ENCODE measurements at regions not wholly inside any gene's neighbourhood (a gene's known extent, or its start where the extent isn't known, plus 50 kb on each side); places are given as distances from the start of the nearest gene placed in this dataset.

DNA sequence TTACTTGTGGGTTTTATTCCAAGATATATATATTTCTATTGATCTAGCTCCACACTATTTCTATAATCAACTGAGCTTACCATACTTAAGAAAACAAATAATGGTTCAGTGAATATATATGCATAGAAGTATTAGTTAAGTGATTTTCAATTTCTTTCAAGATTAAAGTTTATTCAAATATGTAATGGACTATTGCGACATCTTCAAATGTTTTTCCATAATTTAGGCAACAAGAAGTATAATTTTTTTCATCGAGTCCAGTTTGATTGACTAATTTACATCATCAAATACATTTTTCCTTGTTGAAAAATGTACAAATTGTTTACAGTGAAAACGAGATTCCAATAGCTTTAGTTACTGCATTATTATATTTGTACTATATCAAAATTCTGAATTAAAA lies 528.6 kb downstream of the PTPRC start:
- Histone ChIP-seq H3K36me3 (ENCODE audit: control insufficient read depth, insufficient read depth, low read length) (no peaks in the 10 kb centered on the region), H3K4me3 (ENCODE audit: low read depth in 2 of 2, low read length in 2 of 2) (no peak overlapping the region), H3K27me3 (ENCODE audit: control insufficient read depth, insufficient read depth, low read length) (no peaks in the 10 kb centered on the region), H3K9me3 (ENCODE audit: control insufficient read depth, insufficient read depth, low read depth, low read length) (no peaks in the 10 kb centered on the region), H3K4me1 (ENCODE audit: control insufficient read depth, insufficient read depth, low read length) (no peaks in the 10 kb centered on the region), H3K27ac (ENCODE audit: low read length) (no peak overlapping the region)
- ChIA-PET CTCF (no interaction called here), POLR2A (no interaction called here)
- DNase-seq (ENCODE audit: low read depth, low spot score) (no peak), ATAC-seq (no peak)
- BruUV-seq (replicated peaks) = no TSS peak
- in situ Hi-C loops (cut with HindIII; ENCODE audit: low pct_unique_long_range_greater_than_20kb, low sequenced_read_pairs) (no loop called here), intact Hi-C loops (cut with micrococcal nuclease; ENCODE audit: unreplicated experiment) (no loop called here)
- TF ChIP-seq, protein P1, sequence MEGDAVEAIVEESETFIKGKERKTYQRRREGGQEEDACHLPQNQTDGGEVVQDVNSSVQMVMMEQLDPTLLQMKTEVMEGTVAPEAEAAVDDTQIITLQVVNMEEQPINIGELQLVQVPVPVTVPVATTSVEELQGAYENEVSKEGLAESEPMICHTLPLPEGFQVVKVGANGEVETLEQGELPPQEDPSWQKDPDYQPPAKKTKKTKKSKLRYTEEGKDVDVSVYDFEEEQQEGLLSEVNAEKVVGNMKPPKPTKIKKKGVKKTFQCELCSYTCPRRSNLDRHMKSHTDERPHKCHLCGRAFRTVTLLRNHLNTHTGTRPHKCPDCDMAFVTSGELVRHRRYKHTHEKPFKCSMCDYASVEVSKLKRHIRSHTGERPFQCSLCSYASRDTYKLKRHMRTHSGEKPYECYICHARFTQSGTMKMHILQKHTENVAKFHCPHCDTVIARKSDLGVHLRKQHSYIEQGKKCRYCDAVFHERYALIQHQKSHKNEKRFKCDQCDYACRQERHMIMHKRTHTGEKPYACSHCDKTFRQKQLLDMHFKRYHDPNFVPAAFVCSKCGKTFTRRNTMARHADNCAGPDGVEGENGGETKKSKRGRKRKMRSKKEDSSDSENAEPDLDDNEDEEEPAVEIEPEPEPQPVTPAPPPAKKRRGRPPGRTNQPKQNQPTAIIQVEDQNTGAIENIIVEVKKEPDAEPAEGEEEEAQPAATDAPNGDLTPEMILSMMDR (IDR thresholded peaks at IDR 0.05) = no peak
- TF ChIP-seq SIN3A (IDR thresholded peaks at IDR 0.05; ENCODE audit: borderline replicate concordance, insufficient read depth, low read depth, low read length) = no peak
- no peak for TF ChIP-seq TCF7L2 (IDR thresholded peaks at IDR 0.05; ENCODE audit: low read depth, low read length)
- no peak for TF ChIP-seq POLR2AphosphoS5 (IDR thresholded peaks at IDR 0.05; ENCODE audit: low read depth, low read length)
- TF ChIP-seq, protein P2, sequence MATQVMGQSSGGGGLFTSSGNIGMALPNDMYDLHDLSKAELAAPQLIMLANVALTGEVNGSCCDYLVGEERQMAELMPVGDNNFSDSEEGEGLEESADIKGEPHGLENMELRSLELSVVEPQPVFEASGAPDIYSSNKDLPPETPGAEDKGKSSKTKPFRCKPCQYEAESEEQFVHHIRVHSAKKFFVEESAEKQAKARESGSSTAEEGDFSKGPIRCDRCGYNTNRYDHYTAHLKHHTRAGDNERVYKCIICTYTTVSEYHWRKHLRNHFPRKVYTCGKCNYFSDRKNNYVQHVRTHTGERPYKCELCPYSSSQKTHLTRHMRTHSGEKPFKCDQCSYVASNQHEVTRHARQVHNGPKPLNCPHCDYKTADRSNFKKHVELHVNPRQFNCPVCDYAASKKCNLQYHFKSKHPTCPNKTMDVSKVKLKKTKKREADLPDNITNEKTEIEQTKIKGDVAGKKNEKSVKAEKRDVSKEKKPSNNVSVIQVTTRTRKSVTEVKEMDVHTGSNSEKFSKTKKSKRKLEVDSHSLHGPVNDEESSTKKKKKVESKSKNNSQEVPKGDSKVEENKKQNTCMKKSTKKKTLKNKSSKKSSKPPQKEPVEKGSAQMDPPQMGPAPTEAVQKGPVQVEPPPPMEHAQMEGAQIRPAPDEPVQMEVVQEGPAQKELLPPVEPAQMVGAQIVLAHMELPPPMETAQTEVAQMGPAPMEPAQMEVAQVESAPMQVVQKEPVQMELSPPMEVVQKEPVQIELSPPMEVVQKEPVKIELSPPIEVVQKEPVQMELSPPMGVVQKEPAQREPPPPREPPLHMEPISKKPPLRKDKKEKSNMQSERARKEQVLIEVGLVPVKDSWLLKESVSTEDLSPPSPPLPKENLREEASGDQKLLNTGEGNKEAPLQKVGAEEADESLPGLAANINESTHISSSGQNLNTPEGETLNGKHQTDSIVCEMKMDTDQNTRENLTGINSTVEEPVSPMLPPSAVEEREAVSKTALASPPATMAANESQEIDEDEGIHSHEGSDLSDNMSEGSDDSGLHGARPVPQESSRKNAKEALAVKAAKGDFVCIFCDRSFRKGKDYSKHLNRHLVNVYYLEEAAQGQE (IDR thresholded peaks at IDR 0.05; ENCODE audit: insufficient read depth in 1 of 2, low read depth in 2 of 2, low read length in 1 of 2) = no peak

DNA sequence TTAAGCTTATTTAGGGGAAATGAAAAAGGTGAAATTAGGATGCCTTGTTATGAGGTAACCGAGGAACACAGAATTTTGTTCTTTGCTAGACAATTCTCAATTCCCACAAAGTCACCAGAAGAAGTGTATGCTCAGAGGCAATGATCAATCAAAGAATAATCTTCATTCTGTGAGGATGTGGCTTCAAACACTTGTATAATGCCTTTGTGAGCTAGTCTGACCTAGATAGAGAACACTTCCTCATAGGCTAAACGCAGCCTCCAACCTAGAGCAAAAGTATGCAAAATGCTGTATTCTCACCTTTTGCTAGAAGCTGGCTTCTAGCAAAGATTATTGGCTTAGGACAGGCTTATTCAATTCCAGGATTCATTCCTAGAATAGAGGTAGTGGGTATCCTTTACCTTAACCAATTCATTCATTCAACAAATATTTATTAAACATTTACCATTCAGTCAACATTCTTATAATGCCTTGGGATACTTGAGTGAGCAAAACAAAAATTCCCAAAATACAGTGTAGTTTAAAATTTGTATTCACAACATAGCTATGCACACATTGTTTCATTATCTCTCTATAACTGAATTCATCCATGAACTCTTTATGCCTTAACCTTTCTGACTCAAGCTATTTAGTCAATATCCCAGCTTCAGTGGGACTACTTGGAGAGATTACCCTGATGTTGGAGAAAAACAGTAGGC lies 530.2 kb downstream of the PTPRC start:
- intact Hi-C loops (cut with micrococcal nuclease; ENCODE audit: unreplicated experiment) (no loop called here), in situ Hi-C loops (cut with HindIII; ENCODE audit: low pct_unique_long_range_greater_than_20kb, low sequenced_read_pairs) (no loop called here)
- no peak for ATAC-seq
- ChIA-PET POLR2A (no interaction called here), CTCF (no interaction called here)
- H3K36me3 ChIP-seq (ENCODE audit: control insufficient read depth, insufficient read depth, low read length) = no peaks in the 10 kb centered on the region
- H3K9me3 ChIP-seq (ENCODE audit: control insufficient read depth, insufficient read depth, low read depth, low read length) = no peaks in the 10 kb centered on the region
- H3K4me1 ChIP-seq (ENCODE audit: control insufficient read depth, insufficient read depth, low read length) = no peaks in the 10 kb centered on the region
- no peak overlapping the region for H3K4me3 ChIP-seq (ENCODE audit: low read depth in 2 of 2, low read length in 2 of 2)
- H3K27me3 ChIP-seq (ENCODE audit: control insufficient read depth, insufficient read depth, low read length) = no peaks in the 10 kb centered on the region
- no peak for DNase-seq (ENCODE audit: low read depth, low spot score)
- TF ChIP-seq, protein P1 (IDR thresholded peaks at IDR 0.05) = no peak
- TF ChIP-seq SIN3A (IDR thresholded peaks at IDR 0.05; ENCODE audit: borderline replicate concordance, insufficient read depth, low read depth, low read length) (no peak), POLR2AphosphoS5 (IDR thresholded peaks at IDR 0.05; ENCODE audit: low read depth, low read length) (no peak), TCF7L2 (IDR thresholded peaks at IDR 0.05; ENCODE audit: low read depth, low read length) (no peak)
- TF ChIP-seq, protein P2 (IDR thresholded peaks at IDR 0.05; ENCODE audit: insufficient read depth in 1 of 2, low read depth in 2 of 2, low read length in 1 of 2) = no peak
- no TSS peak for BruUV-seq (replicated peaks)
- H3K27ac ChIP-seq (ENCODE audit: low read length) = no peak overlapping the region
